OCI-LY7 (cell line): ENCODE measurements at regions not wholly inside any gene's neighbourhood (a gene's known extent, or its start where the extent isn't known, plus 50 kb on each side); places are given as distances from the start of the nearest gene placed in this dataset.
"Not testable (repeated sequence)": the region's sequence is repeated elsewhere in the genome, so short reads cannot be mapped to it uniquely, and the experiment has no call there.

Experiments used
- BruUV-seq: library from RNA; stranded (reverse); fragments of 400-500 nt; replicated peaks from 2 replicates; lab custom pipeline; 2021; lab: Mats Ljungman, UMichigan
- CTCF ChIA-PET: fragments of 300-600 bp; sonication (Branson Sonifier 250); formaldehyde crosslinking; loops from one replicate; lab custom pipeline; 2022; ENCODE audit warnings: antibody characterized with exemption; ENCODE audit not compliant: unreplicated experiment; lab: Charles Lee
- POLR2A ChIA-PET: fragments of 300-600 bp; sonication (Branson Sonifier 250); formaldehyde crosslinking; loops from one replicate; lab custom pipeline; 2022; ENCODE audit warnings: antibody characterized with exemption; lab: Charles Lee
- DNase-seq: peaks from one replicate; pipeline ENCODE4 v3.0.0-alpha.2; 2015; ENCODE audit warnings: low spot score
- H2AFZ ChIP-seq: fragments of 200-600 bp; sonication (generic), shearing (Covaris generic); 2 replicates; pipeline ENCODE4 v1.6.1; 2014; ENCODE audit warnings: mild to moderate bottlenecking, antibody characterized with exemption, low read length, moderate library complexity
- H3K27ac ChIP-seq: fragments of 200-600 bp; sonication (generic); 2 replicates; pipeline ENCODE4 v1.5.1; 2014; ENCODE audit warnings: mixed run types, low read depth, mild to moderate bottlenecking, moderate library complexity, low read length, inconsistent platforms; ENCODE audit not compliant: poor library complexity, severe bottlenecking
- H3K36me3 ChIP-seq: fragments of 200-600 bp; sonication (generic); 2 replicates; pipeline ENCODE4 v1.6.1; 2014; ENCODE audit warnings: mild to moderate bottlenecking, antibody characterized with exemption, low read length, moderate library complexity, mixed read lengths; ENCODE audit not compliant: insufficient read depth
- H3K4me1 ChIP-seq: fragments of 200-600 bp; sonication (generic); 2 replicates; pipeline ENCODE4 v1.5.1; 2014; ENCODE audit warnings: mild to moderate bottlenecking, low read length; ENCODE audit not compliant: insufficient read depth, poor library complexity, severe bottlenecking
- H3K4me2 ChIP-seq: fragments of 200-600 bp; sonication (generic); 2 replicates; pipeline ENCODE4 v1.6.1; 2014; ENCODE audit warnings: mild to moderate bottlenecking, low read length
- H3K4me3 ChIP-seq: fragments of 200-600 bp; sonication (generic); 2 replicates; pipeline ENCODE4 v1.5.1; 2014; ENCODE audit warnings: mild to moderate bottlenecking, low read depth, low read length; ENCODE audit not compliant: poor library complexity, severe bottlenecking
- H3K79me2 ChIP-seq: fragments of 200-600 bp; sonication (generic); 2 replicates; pipeline ENCODE4 v1.6.1; 2016; ENCODE audit warnings: low read depth, mild to moderate bottlenecking, low read length, moderate library complexity, mixed read lengths; ENCODE audit not compliant: insufficient read depth
- H3K9me2 ChIP-seq: fragments of 200-600 bp; sonication (generic); 2 replicates; pipeline ENCODE4 v1.6.1; 2016; ENCODE audit warnings: mild to moderate bottlenecking, low read length, mixed read lengths; ENCODE audit not compliant: insufficient read depth
- H3K9me3 ChIP-seq: fragments of 200-600 bp; sonication (generic); 2 replicates; pipeline ENCODE4 v1.6.1; 2014; ENCODE audit warnings: mild to moderate bottlenecking, mixed run types, low read length, mixed read lengths
- H4K20me1 ChIP-seq: fragments of 200-600 bp; sonication (generic); 2 replicates; pipeline ENCODE4 v1.6.1; 2014; ENCODE audit warnings: mild to moderate bottlenecking, antibody characterized with exemption, low read length, moderate library complexity, mixed read lengths; ENCODE audit not compliant: insufficient read depth
- EZH2phosphoT487 ChIP-seq: fragments of 200-600 bp; sonication (generic); IDR thresholded peaks from 2 replicates; pipeline ENCODE4 v1.6.1; 2018; ENCODE audit warnings: low read depth, borderline replicate concordance, mild to moderate bottlenecking, mixed run types, antibody characterized with exemption, low read length, moderate library complexity, mixed read lengths
- intact Hi-C: fragments of 100-400 bp; cut with micrococcal nuclease; formaldehyde crosslinking; loops from one replicate; pipeline ENCODE4 v1.10.0; 2022; ENCODE audit not compliant: unreplicated experiment
- TF ChIP-seq, protein P1 (sequence below): fragments of 200-600 bp; sonication (generic); conservative IDR thresholded peaks from 2 replicates; pipeline ENCODE4 v1.5.1; 2014; ENCODE audit warnings: mild to moderate bottlenecking, antibody characterized with exemption, low read length, moderate library complexity, mixed read lengths

DNA sequence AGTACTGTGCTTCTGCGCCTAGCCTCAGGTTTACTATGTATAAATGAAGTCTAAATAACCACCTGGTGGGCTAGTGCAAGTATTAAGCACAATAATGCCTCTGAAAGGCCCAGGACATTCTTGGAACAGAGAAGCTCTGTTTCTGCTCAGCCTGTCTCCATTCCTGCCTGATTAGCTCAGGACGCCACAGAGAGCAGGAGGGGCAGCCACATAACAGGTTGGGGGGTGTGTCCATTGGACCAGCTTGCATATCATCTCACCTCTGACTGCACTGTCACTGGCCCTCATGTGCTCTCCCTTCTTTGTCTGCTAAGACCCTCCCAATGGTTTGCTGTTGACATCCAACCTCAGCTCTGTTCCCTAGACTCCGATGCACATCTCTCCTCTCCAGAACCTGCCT lies 52.8 kb upstream of the IKZF1 start:
- CTCF ChIA-PET = no interaction called here
- no peaks in the 10 kb centered on the region for H3K9me2 ChIP-seq
- no peaks in the 10 kb centered on the region for H3K79me2 ChIP-seq
- POLR2A ChIA-PET = interaction anchor here (0.7 to 2.2 kb wide), 5 partner anchors 14 to 141 kb away, joined by 3 to 9 read pairs (median 3); no protein-coding TSS in a partner anchor
- intact Hi-C loops = no loop called here
- no peaks in the 10 kb centered on the region; the same call in 1 of the 2 replicates for H3K36me3 ChIP-seq
- H3K9me3 ChIP-seq = peaks cover 24% of the 10 kb centered on the region
- DNase-seq = no peak
- no TSS peak for BruUV-seq
- H4K20me1 ChIP-seq = no peaks in the 10 kb centered on the region
- H2AFZ ChIP-seq = no peak overlapping the region
- H3K27ac ChIP-seq = no peak overlapping the region
- TF ChIP-seq, protein P1, sequence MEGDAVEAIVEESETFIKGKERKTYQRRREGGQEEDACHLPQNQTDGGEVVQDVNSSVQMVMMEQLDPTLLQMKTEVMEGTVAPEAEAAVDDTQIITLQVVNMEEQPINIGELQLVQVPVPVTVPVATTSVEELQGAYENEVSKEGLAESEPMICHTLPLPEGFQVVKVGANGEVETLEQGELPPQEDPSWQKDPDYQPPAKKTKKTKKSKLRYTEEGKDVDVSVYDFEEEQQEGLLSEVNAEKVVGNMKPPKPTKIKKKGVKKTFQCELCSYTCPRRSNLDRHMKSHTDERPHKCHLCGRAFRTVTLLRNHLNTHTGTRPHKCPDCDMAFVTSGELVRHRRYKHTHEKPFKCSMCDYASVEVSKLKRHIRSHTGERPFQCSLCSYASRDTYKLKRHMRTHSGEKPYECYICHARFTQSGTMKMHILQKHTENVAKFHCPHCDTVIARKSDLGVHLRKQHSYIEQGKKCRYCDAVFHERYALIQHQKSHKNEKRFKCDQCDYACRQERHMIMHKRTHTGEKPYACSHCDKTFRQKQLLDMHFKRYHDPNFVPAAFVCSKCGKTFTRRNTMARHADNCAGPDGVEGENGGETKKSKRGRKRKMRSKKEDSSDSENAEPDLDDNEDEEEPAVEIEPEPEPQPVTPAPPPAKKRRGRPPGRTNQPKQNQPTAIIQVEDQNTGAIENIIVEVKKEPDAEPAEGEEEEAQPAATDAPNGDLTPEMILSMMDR = no peak
- no peak for TF ChIP-seq EZH2phosphoT487
- no peak overlapping the region for H3K4me3 ChIP-seq
- no peaks in the 10 kb centered on the region for H3K4me1 ChIP-seq
- no peak overlapping the region for H3K4me2 ChIP-seq

DNA sequence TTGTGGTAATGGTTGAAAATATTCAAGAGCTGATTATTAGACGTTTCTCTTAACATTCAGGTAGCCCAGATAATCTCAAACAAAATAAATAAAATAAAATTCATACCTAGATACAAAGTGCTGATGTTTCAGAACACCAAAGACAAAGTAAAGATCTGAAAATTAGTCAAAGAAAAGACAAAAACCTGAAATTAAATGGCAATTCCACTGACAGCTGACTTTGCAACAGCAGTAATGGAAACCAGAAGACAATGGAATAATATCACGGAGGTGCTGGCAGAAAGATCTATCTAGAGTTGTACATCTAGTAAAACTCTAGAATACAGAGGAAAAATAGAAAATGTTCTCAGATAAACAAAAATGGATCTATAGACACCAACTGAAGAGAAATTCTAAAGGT lies 58.0 kb upstream of the IKZF1 start:
- no peaks in the 10 kb centered on the region for H4K20me1 ChIP-seq
- BruUV-seq = no TSS peak
- H3K36me3 ChIP-seq = no peaks in the 10 kb centered on the region; the same call in 1 of the 2 replicates
- peaks cover 54% of the 10 kb centered on the region for H3K9me3 ChIP-seq
- DNase-seq = peak; percentile 44
- intact Hi-C loops = no loop called here
- TF ChIP-seq, protein P1 = no peak
- TF ChIP-seq EZH2phosphoT487 = no peak
- no peak overlapping the region for H3K4me2 ChIP-seq
- no peaks in the 10 kb centered on the region for H3K79me2 ChIP-seq
- ChIA-PET CTCF (no interaction called here), POLR2A (interaction anchor here (0.7 kb wide), 1 partner anchor 92 kb away, joined by 3 read pairs; no protein-coding TSS in a partner anchor)
- H2AFZ ChIP-seq = no peak overlapping the region
- no peaks in the 10 kb centered on the region for H3K9me2 ChIP-seq
- H3K4me3 ChIP-seq = no peak overlapping the region
- H3K4me1 ChIP-seq = no peaks in the 10 kb centered on the region
- H3K27ac ChIP-seq = no peak overlapping the region

DNA sequence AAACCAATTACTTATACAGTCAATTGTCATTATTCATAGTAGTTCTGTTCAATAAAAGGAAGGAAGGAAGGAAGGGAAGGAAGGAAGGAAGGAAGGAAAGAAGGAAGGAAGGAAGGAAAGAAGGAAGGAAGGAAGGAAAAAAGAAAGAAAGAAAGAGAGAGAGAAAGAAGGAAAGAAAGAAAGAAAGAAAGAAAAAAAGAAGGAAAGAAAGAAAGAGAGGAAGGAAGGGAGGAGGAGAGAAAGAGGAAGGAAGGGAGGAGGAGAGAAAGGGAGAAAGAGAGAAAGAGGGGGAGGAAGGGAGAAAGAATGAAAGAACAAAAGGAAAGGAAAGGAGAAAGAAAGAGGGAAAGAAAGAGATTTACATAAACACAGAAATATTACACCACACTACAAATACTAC lies 62.4 kb upstream of the IKZF1 start:
- CTCF ChIA-PET = not testable (repeated sequence)
- POLR2A ChIA-PET = interaction anchor here (0.9 to 1.5 kb wide), 3 partner anchors 12 to 30 kb away, joined by 3 to 4 read pairs (median 3); no protein-coding TSS in a partner anchor

DNA sequence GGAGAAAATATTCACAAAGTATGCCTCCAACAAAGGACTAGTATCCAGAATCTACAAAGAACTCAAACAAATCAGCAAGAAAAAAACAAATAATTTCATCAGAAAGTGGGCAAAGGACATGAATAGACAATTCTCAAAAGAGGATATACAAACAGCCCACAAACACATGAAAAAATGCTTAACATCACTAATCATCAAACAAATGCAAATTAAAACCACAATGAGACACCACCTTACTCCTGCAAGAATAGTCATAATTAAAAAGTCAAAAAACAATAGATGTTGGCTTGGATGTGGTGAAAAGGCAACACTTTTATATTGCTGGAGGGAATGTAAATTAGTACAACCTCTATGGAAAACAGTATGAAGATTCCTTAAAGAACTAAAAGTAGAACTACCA lies 63.8 kb upstream of the IKZF1 start:
- H3K79me2 ChIP-seq, H3K36me3 ChIP-seq, intact Hi-C loops, H2AFZ ChIP-seq, H3K4me3 ChIP-seq, DNase-seq, H4K20me1 ChIP-seq, H3K9me2 ChIP-seq, BruUV-seq, H3K4me2 ChIP-seq, H3K4me1 ChIP-seq, CTCF ChIA-PET, H3K27ac ChIP-seq: not testable (repeated sequence)
- POLR2A ChIA-PET = interaction anchor here (0.7 to 1.4 kb wide), 4 partner anchors 13 to 72 kb away, joined by 3 to 4 read pairs (median 3); no protein-coding TSS in a partner anchor
- peaks cover 34% of the 10 kb centered on the region for H3K9me3 ChIP-seq

More for the DNA sequence above, 62.4 kb upstream of the IKZF1 start:
- H3K27ac ChIP-seq, H3K79me2 ChIP-seq, H3K9me2 ChIP-seq, H3K36me3 ChIP-seq, H3K4me1 ChIP-seq, H2AFZ ChIP-seq, H4K20me1 ChIP-seq, BruUV-seq, intact Hi-C loops, H3K4me3 ChIP-seq, H3K4me2 ChIP-seq, DNase-seq: not testable (repeated sequence)
- peaks cover 47% of the 10 kb centered on the region for H3K9me3 ChIP-seq
